Osteoblast (primary cell): ENCODE measurements at regions not wholly inside any gene's neighbourhood (a gene's known extent, or its start where the extent isn't known, plus 50 kb on each side); places are given as distances from the start of the nearest gene placed in this dataset.

Source experiments
- DNase-seq: peaks from one replicate; pipeline ENCODE4 v3.0.0; 2011; ENCODE audit warnings: low spot score, mixed read lengths; ENCODE audit not compliant: insufficient read length; ENCODE audit errors: missing footprints
- H2AFZ ChIP-seq: 2 replicates; pipeline ENCODE4 v1.6.0; 2011; ENCODE audit warnings: mild to moderate bottlenecking, low read length
- H3K27ac ChIP-seq: 2 replicates; pipeline ENCODE4 v1.5.1; 2011; ENCODE audit warnings: mild to moderate bottlenecking, low read depth, low read length, moderate library complexity
- H3K27me3 ChIP-seq: 2 replicates; pipeline ENCODE4 v1.6.0; 2012; ENCODE audit warnings: mild to moderate bottlenecking, control low read depth, inconsistent platforms, low read length, moderate library complexity; ENCODE audit not compliant: insufficient read depth
- H3K36me3 ChIP-seq: 2 replicates; pipeline ENCODE4 v1.5.1; 2011; ENCODE audit warnings: mild to moderate bottlenecking, low read length, control low read depth, moderate library complexity; ENCODE audit not compliant: insufficient read depth
- H3K4me1 ChIP-seq: 2 replicates; pipeline ENCODE4 v1.5.1; 2011; ENCODE audit warnings: mild to moderate bottlenecking, low read length, control low read depth, moderate library complexity; ENCODE audit not compliant: insufficient read depth
- H3K4me2 ChIP-seq: 2 replicates; pipeline ENCODE4 v1.6.0; 2011; ENCODE audit warnings: mild to moderate bottlenecking, low read length; ENCODE audit not compliant: insufficient read depth
- H3K4me3 ChIP-seq: fragments of 200-600 bp; sonication (generic); 3 replicates; pipeline ENCODE4 v1.5.1; 2012; ENCODE audit warnings: mild to moderate bottlenecking, low read length, inconsistent platforms; ENCODE audit not compliant: insufficient read depth
- H3K79me2 ChIP-seq: 2 replicates; pipeline ENCODE4 v1.6.0; 2012; ENCODE audit warnings: mild to moderate bottlenecking, low read length, control low read depth, inconsistent platforms; ENCODE audit not compliant: insufficient read depth
- H3K9me3 ChIP-seq: 2 replicates; pipeline ENCODE4 v1.5.1; 2011; ENCODE audit warnings: low read depth, low read length, control low read depth
- H4K20me1 ChIP-seq: 2 replicates; pipeline ENCODE4 v1.6.0; 2012; ENCODE audit warnings: mild to moderate bottlenecking, low read length, control low read depth; ENCODE audit not compliant: insufficient read depth
- TF ChIP-seq, protein P1 (sequence below): IDR thresholded peaks from 2 replicates; pipeline ENCODE4 v1.5.1; 2011; ENCODE audit warnings: mild to moderate bottlenecking, low read depth, low read length, moderate library complexity; ENCODE audit errors: extremely low read depth

GRCh38 chr1:79849388-79849787 is 842.9 kb upstream of the ADGRL4 start:
- Histone ChIP-seq H4K20me1 (no peaks in the 10 kb centered on the region), H3K79me2 (no peaks in the 10 kb centered on the region)
- DNase-seq, result no peak

DNA sequence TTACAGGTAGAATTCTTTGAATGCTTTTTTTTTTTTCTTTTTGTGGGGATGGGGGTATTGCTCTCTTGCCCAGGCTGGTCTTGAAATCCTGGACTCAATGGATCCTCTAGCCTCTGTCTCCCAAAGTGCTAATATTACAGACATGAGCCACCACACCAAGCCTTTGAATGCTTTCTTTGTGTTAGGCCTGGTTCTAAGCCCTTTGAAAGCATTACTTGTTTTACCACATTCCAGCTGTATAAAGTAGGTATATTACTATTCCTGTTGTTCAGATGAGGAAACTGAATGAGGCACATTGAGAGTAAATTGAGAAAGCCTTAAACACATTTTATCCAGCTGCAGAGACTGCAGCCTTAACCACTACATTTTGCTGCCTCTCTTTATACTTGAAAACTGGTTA is 841.8 kb upstream of the ADGRL4 start:
- Histone ChIP-seq H3K27ac (no peak overlapping the region), H3K4me3 (no peak overlapping the region), H4K20me1 (no peaks in the 10 kb centered on the region), H3K36me3 (no peaks in the 10 kb centered on the region), H3K9me3 (no peaks in the 10 kb centered on the region), H3K4me2 (no peak overlapping the region), H3K27me3 (no peaks in the 10 kb centered on the region), H3K4me1 (no peaks in the 10 kb centered on the region), H2AFZ (no peak overlapping the region), H3K79me2 (no peaks in the 10 kb centered on the region)
- TF ChIP-seq, protein P1, sequence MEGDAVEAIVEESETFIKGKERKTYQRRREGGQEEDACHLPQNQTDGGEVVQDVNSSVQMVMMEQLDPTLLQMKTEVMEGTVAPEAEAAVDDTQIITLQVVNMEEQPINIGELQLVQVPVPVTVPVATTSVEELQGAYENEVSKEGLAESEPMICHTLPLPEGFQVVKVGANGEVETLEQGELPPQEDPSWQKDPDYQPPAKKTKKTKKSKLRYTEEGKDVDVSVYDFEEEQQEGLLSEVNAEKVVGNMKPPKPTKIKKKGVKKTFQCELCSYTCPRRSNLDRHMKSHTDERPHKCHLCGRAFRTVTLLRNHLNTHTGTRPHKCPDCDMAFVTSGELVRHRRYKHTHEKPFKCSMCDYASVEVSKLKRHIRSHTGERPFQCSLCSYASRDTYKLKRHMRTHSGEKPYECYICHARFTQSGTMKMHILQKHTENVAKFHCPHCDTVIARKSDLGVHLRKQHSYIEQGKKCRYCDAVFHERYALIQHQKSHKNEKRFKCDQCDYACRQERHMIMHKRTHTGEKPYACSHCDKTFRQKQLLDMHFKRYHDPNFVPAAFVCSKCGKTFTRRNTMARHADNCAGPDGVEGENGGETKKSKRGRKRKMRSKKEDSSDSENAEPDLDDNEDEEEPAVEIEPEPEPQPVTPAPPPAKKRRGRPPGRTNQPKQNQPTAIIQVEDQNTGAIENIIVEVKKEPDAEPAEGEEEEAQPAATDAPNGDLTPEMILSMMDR, result no peak
- no peak for DNase-seq

More at GRCh38 chr1:79849388-79849787, 842.9 kb upstream of the ADGRL4 start:
- Histone ChIP-seq H3K27me3 (no peaks in the 10 kb centered on the region), H3K4me3 (no peak overlapping the region), H3K4me1 (no peaks in the 10 kb centered on the region), H3K4me2 (no peak overlapping the region), H2AFZ (no peak overlapping the region), H3K9me3 (no peaks in the 10 kb centered on the region), H3K27ac (no peak overlapping the region), H3K36me3 (no peaks in the 10 kb centered on the region)
- TF ChIP-seq, protein P1, result no peak

- Histone ChIP-seq H3K27me3 (no peaks in the 10 kb centered on the region), H3K4me1 (no peaks in the 10 kb centered on the region)
Observed at GRCh38 chr1:79847700-79848099, 841.2 kb upstream of the ADGRL4 start.

DNA sequence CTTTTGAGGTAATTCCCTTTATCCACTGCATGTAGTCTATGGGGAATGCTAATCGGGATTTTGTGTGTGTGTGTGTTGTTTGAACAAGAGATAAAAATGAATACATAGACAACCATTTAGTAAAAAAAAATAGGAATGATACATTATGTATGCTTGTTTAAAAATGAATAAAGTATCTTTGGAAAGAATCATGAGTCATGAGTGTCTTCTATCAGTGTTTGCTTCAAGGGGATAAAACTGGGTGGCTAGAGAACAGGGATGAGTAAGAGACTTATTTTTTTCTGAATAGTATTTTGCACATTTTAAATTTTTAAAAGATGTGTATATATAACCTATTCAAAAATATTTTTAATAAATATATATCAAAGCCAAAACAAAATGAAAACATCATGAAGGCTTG is 839.4 kb upstream of the ADGRL4 start:
- Histone ChIP-seq H3K79me2 (no peaks in the 10 kb centered on the region), H3K27me3 (no peaks in the 10 kb centered on the region), H2AFZ (no peak overlapping the region), H3K9me3 (no peaks in the 10 kb centered on the region), H3K36me3 (no peaks in the 10 kb centered on the region), H3K4me3 (no peak overlapping the region), H3K4me1 (no peaks in the 10 kb centered on the region), H3K4me2 (no peak overlapping the region), H3K27ac (no peak overlapping the region), H4K20me1 (no peaks in the 10 kb centered on the region)
- DNase-seq, result no peak
- TF ChIP-seq, protein P1, result no peak

More at GRCh38 chr1:79847700-79848099, 841.2 kb upstream of the ADGRL4 start:
- H4K20me1 ChIP-seq, result no peaks in the 10 kb centered on the region
- H3K4me3 ChIP-seq, result no peak overlapping the region
- DNase-seq, result no peak
- H2AFZ ChIP-seq, result no peak overlapping the region
- H3K4me2 ChIP-seq, result no peak overlapping the region
- no peaks in the 10 kb centered on the region for H3K36me3 ChIP-seq
- no peaks in the 10 kb centered on the region for H3K79me2 ChIP-seq
- TF ChIP-seq, protein P1, result no peak
- no peaks in the 10 kb centered on the region for H3K9me3 ChIP-seq
- H3K27ac ChIP-seq, result no peak overlapping the region
